IMR-90 (cell line): ENCODE measurements at regions not wholly inside any gene's neighbourhood (a gene's known extent, or its start where the extent isn't known, plus 50 kb on each side); places are given as distances from the start of the nearest gene placed in this dataset.

ENCODE experiments used
- ATAC-seq: fragments of 200-7000 bp; cut with Tn5 transposase; 2 replicates; pipeline ENCODE4 v1.9.1; 2020; ENCODE audit warnings: low read depth, mild to moderate bottlenecking, moderate library complexity
- BruUV-seq: library from RNA; stranded (reverse); fragments of 400-500 nt; replicated peaks from 2 replicates; lab custom pipeline; 2021; lab: Mats Ljungman, UMichigan
- CTCF ChIA-PET: fragments of 300-600 bp; formaldehyde crosslinking; extraction: SDS; loops from one replicate; lab custom pipeline; 2021; ENCODE audit warnings: antibody characterized with exemption; lab: Yijun Ruan, JAX
- POLR2A ChIA-PET: fragments of 300-600 bp; sonication (Branson Sonifier 250); formaldehyde crosslinking; loops from one replicate; lab custom pipeline; 2022; ENCODE audit warnings: antibody characterized with exemption; ENCODE audit not compliant: unreplicated experiment; lab: Charles Lee
- DNase-seq: peaks from one replicate; pipeline ENCODE4 v3.0.0; 2013
- H2AFZ ChIP-seq: replicated peaks from 2 replicates; pipeline ENCODE3; 2013; ENCODE audit warnings: low read length, mild to moderate bottlenecking; ENCODE audit not compliant: poor library complexity
- H2AK5ac ChIP-seq: 2 replicates; pipeline ENCODE4 v1.6.1; 2013; ENCODE audit warnings: low read depth, low read length, inconsistent platforms
- H2AK9ac ChIP-seq: replicated peaks from 2 replicates; pipeline ENCODE3; 2013; ENCODE audit warnings: mild to moderate bottlenecking, low read depth, low read length, moderate library complexity; ENCODE audit not compliant: poor library complexity
- H2BK120ac ChIP-seq: 2 replicates; pipeline ENCODE4 v1.6.1; 2013; ENCODE audit warnings: low read depth, low read length, inconsistent platforms
- H2BK15ac ChIP-seq: 3 replicates; pipeline ENCODE4 v1.6.1; 2013; ENCODE audit warnings: low read depth, low read length, inconsistent platforms
- H2BK20ac ChIP-seq: 2 replicates; pipeline ENCODE4 v1.6.1; 2013; ENCODE audit warnings: low read depth, mild to moderate bottlenecking, inconsistent platforms, low read length, moderate library complexity
- H2BK5ac ChIP-seq: 2 replicates; pipeline ENCODE4 v1.6.1; 2013; ENCODE audit warnings: mild to moderate bottlenecking, low read depth, low read length, inconsistent platforms; ENCODE audit not compliant: poor library complexity, severe bottlenecking
- H3K14ac ChIP-seq: replicated peaks from 2 replicates; pipeline ENCODE4 v1.6.1; 2013; ENCODE audit warnings: low read depth, low read length, inconsistent platforms
- H3K18ac ChIP-seq: 2 replicates; pipeline ENCODE4 v1.6.1; 2013; ENCODE audit warnings: low read depth, low read length, control low read depth
- H3K23ac ChIP-seq: 2 replicates; pipeline ENCODE4 v1.6.1; 2013; ENCODE audit warnings: low read depth, low read length, inconsistent platforms
- H3K27ac ChIP-seq: 2 replicates; pipeline ENCODE4 v1.5.1; 2013; ENCODE audit warnings: mild to moderate bottlenecking, control low read depth, low read length; ENCODE audit not compliant: insufficient read depth
- H3K27me3 ChIP-seq: 2 replicates; pipeline ENCODE4 v1.6.1; 2013; ENCODE audit warnings: low read length; ENCODE audit not compliant: control insufficient read depth, insufficient read depth
- H3K36me3 ChIP-seq: 2 replicates; pipeline ENCODE4 v1.6.1; 2013; ENCODE audit warnings: low read length, mixed read lengths; ENCODE audit not compliant: control insufficient read depth, insufficient read depth
- H3K4ac ChIP-seq: 2 replicates; pipeline ENCODE4 v1.6.1; 2013; ENCODE audit warnings: low read depth, low read length, inconsistent platforms
- H3K4me1 ChIP-seq: 2 replicates; pipeline ENCODE4 v1.6.1; 2013; ENCODE audit warnings: low read length, mixed read lengths; ENCODE audit not compliant: control insufficient read depth, insufficient read depth
- H3K4me2 ChIP-seq: 2 replicates; pipeline ENCODE4 v1.6.1; 2013; ENCODE audit warnings: low read depth, mild to moderate bottlenecking, control low read depth, low read length, moderate library complexity
- H3K4me3 ChIP-seq: 2 replicates; pipeline ENCODE4 v1.5.1; 2013; ENCODE audit warnings: low read depth, mild to moderate bottlenecking, control low read depth, low read length, moderate library complexity; ENCODE audit not compliant: insufficient read depth
- H3K56ac ChIP-seq: 2 replicates; pipeline ENCODE4 v1.6.1; 2013; ENCODE audit warnings: low read length, inconsistent platforms; ENCODE audit not compliant: insufficient read depth; ENCODE audit errors: extremely low read depth
- H3K79me1 ChIP-seq, 2 experiments: 2 replicates each; pipeline ENCODE4 v1.6.1; 2013; ENCODE audit warnings: low read length in 2 of 2, inconsistent platforms in 1 of 2, low read depth in 1 of 2
- H3K9ac ChIP-seq: 2 replicates; pipeline ENCODE4 v1.6.1; 2013; ENCODE audit warnings: low read depth, low read length, control low read depth
- H3K9me1 ChIP-seq: 2 replicates; pipeline ENCODE4 v1.6.1; 2013; ENCODE audit warnings: low read length, inconsistent platforms; ENCODE audit not compliant: insufficient read depth
- H3K9me3 ChIP-seq: 2 replicates; pipeline ENCODE4 v1.6.1; 2013; ENCODE audit warnings: low read length; ENCODE audit not compliant: control insufficient read depth, insufficient read depth
- H4K20me1 ChIP-seq: 2 replicates; pipeline ENCODE4 v1.6.1; 2013; ENCODE audit warnings: low read length, inconsistent platforms; ENCODE audit not compliant: insufficient read depth
- H4K5ac ChIP-seq: 2 replicates; pipeline ENCODE4 v1.6.1; 2013; ENCODE audit warnings: mild to moderate bottlenecking, low read depth, low read length, control low read depth
- H4K8ac ChIP-seq, 2 experiments: 2 replicates each; pipeline ENCODE4 v1.6.1; 2013; ENCODE audit warnings: low read depth in 2 of 2, low read length in 2 of 2, control low read depth in 1 of 2, inconsistent platforms in 1 of 2
- H4K91ac ChIP-seq: 2 replicates; pipeline ENCODE4 v1.6.1; 2013; ENCODE audit warnings: low read depth, low read length, inconsistent platforms; ENCODE audit not compliant: insufficient read depth
- BHLHE40 ChIP-seq: fragments of 150-350 bp; IDR thresholded peaks from 2 replicates; pipeline ENCODE4 v1.6.1; 2016; ENCODE audit warnings: mild to moderate bottlenecking, low read depth, low read length
- CHD1 ChIP-seq: IDR thresholded peaks from 2 replicates; pipeline ENCODE4 v1.6.1; 2012; ENCODE audit warnings: low read depth, low read length, improper control_type of control experiment
- WGBS, 2 experiments: methylation state at CpG; one replicate each; pipeline versions ENCODE4 v1.1.5 to v1.1.7; 2013; ENCODE audit warnings: missing lambda C conversion rate in 2 of 2; ENCODE audit not compliant: insufficient read length in 1 of 2; ENCODE audit errors: extremely low coverage in 2 of 2; 5-methylcytosine and 5-hydroxymethylcytosine counted together
- dilution Hi-C: fragments of 300-500 bp; cut with HindIII; formaldehyde crosslinking; loops from one replicate; pipeline ENCODE4 v1.14.3; 2018; ENCODE audit warnings: low sequenced_read_pairs; ENCODE audit not compliant: unreplicated experiment
- in situ Hi-C: fragments of 300-500 bp; cut with MboI; formaldehyde crosslinking; loops from 3 replicates; pipeline ENCODE4 v1.14.3; 2019; ENCODE audit warnings: low sequenced_read_pairs, inconsistent platforms, mixed read lengths
- intact Hi-C: fragments of 100-400 bp; cut with micrococcal nuclease; formaldehyde crosslinking; loops from 2 replicates; pipeline ENCODE4 v1.10.0; 2022

- H4K5ac ChIP-seq: peak overlapping the region; percentile 49; the same call in 1 of the 2 replicates
- H3K4me3 ChIP-seq: no peak overlapping the region
- no peak overlapping the region; the same call in 1 of the 2 replicates for H3K27ac ChIP-seq
- no peak overlapping the region for H2AK5ac ChIP-seq
- no CpG with 5 or more reads among the region's 1 CpG for WGBS, 2 experiments
- peak overlapping the region; percentile 77; the same call in 1 of the 2 replicates for H3K4ac ChIP-seq
- peak overlapping the region; percentile 56; the same call in 1 of the 2 replicates for H3K56ac ChIP-seq
- H3K9me1 ChIP-seq: peaks cover 4% of the 10 kb centered on the region
- peak overlapping the region; percentile 96; the same call in 1 of the 2 replicates for H2BK20ac ChIP-seq
- no peak overlapping the region for H4K91ac ChIP-seq
- no peak overlapping the region for H3K9ac ChIP-seq
- no peak overlapping the region for H3K23ac ChIP-seq
- no peak for TF ChIP-seq BHLHE40
- TF ChIP-seq CHD1: no peak
- intact Hi-C loops (loop anchor here (5.0 kb wide), 2 partner anchors 121 to 271 kb away; no protein-coding TSS in a partner anchor), in situ Hi-C loops (no loop called here), dilution Hi-C loops (no loop called here)
- no peak overlapping the region for H2AFZ ChIP-seq
- H3K9me3 ChIP-seq: no peaks in the 10 kb centered on the region
- ChIA-PET CTCF (no interaction called here), POLR2A (no interaction called here)
- ATAC-seq (no peak), DNase-seq (peak; percentile 28)
- no peak overlapping the region for H3K14ac ChIP-seq
- no peak overlapping the region for H3K18ac ChIP-seq
- no peaks in the 10 kb centered on the region for H3K79me1 ChIP-seq
- H4K20me1 ChIP-seq: no peaks in the 10 kb centered on the region
- peaks cover 18% of the 10 kb centered on the region for H3K4me1 ChIP-seq
- peak overlapping the region; percentile 41 to 93 for H4K8ac ChIP-seq
- no peak overlapping the region for H2AK9ac ChIP-seq
- H3K4me2 ChIP-seq: peak overlapping the region; percentile 47
- no peaks in the 10 kb centered on the region for H3K36me3 ChIP-seq
- H2BK5ac ChIP-seq: peak overlapping the region; percentile 81
- BruUV-seq: no TSS peak
- no peaks in the 10 kb centered on the region for H3K27me3 ChIP-seq
- H2BK120ac ChIP-seq: peak overlapping the region; percentile 90; the same call in 1 of the 2 replicates
- H2BK15ac ChIP-seq: peak overlapping the region; percentile 67; the same call in 1 of the 3 replicates
These were observed 338.6 kb upstream of the SNX7 start for GRCh38 chr1:98322966-98323365.
